ENCODE measurements at regions not wholly inside any gene's neighbourhood (a gene's known extent, or its start where the extent isn't known, plus 50 kb on each side); places are given as distances from the start of the nearest gene placed in this dataset.
A peak's percentile ranks its signal among the peaks of the same experiment; 100 is the strongest.

GRCh38 chr10:33547976-33548375, 213.5 kb upstream of the NRP1 start:
- no peak for DNase-seq (ENCODE audit: low spot score)

- no peak for DNase-seq (ENCODE audit: low spot score)
Measured at GRCh38 chr10:33546031-33546430, 211.6 kb upstream of the NRP1 start.

- no peak for DNase-seq (ENCODE audit: low spot score)
Measured at GRCh38 chr10:33542752-33543505, 208.5 kb upstream of the NRP1 start.

GRCh38 chr10:33539116-33539515, 204.6 kb upstream of the NRP1 start:
- no peak for DNase-seq (ENCODE audit: low spot score)

GRCh38 chr10:33537066-33537465, 202.6 kb upstream of the NRP1 start:
- DNase-seq (ENCODE audit: low spot score), result no peak

GRCh38 chr10:33536508-33536907, 202.0 kb upstream of the NRP1 start:
- DNase-seq (ENCODE audit: low spot score), result no peak

GRCh38 chr10:33535866-33536265, 201.4 kb upstream of the NRP1 start:
- DNase-seq (ENCODE audit: low spot score), result no peak

- no peak for DNase-seq (ENCODE audit: low spot score)
Measured at GRCh38 chr10:33534416-33534815, 199.9 kb upstream of the NRP1 start.

GRCh38 chr10:33533612-33534011, 199.1 kb upstream of the NRP1 start:
- DNase-seq (ENCODE audit: low spot score), result no peak

GRCh38 chr10:33532901-33533300, 198.4 kb upstream of the NRP1 start:
- no peak for DNase-seq (ENCODE audit: low spot score)

GRCh38 chr10:33529234-33529633, 194.8 kb upstream of the NRP1 start:
- DNase-seq (ENCODE audit: low spot score), result no peak

- DNase-seq (ENCODE audit: low spot score), result no peak
Measured at GRCh38 chr10:33524966-33525365, 190.5 kb upstream of the NRP1 start.

- DNase-seq (ENCODE audit: low spot score), result no peak
Measured at GRCh38 chr10:33524041-33524440, 189.6 kb upstream of the NRP1 start.

- DNase-seq (ENCODE audit: low spot score), result no peak
Measured at GRCh38 chr10:33523236-33523792, 188.8 kb upstream of the NRP1 start.

- no peak for DNase-seq (ENCODE audit: low spot score)
Measured at GRCh38 chr10:33521904-33522303, 187.4 kb upstream of the NRP1 start.

GRCh38 chr10:33521062-33521461, 186.6 kb upstream of the NRP1 start:
- DNase-seq (ENCODE audit: low spot score), result no peak

GRCh38 chr10:33520223-33520622, 185.8 kb upstream of the NRP1 start:
- no peak for DNase-seq (ENCODE audit: low spot score)

- no peak for DNase-seq (ENCODE audit: low spot score)
Measured at GRCh38 chr10:33519130-33519860, 184.8 kb upstream of the NRP1 start.

- no peak for DNase-seq (ENCODE audit: low spot score)
Measured at GRCh38 chr10:33510206-33510605, 175.7 kb upstream of the NRP1 start.

GRCh38 chr10:33509231-33509831, 174.9 kb upstream of the NRP1 start:
- peak; percentile 66 for DNase-seq (ENCODE audit: low spot score)

- no peak for DNase-seq (ENCODE audit: low spot score)
Measured at GRCh38 chr10:33507662-33508425, 173.4 kb upstream of the NRP1 start.

Measured in mucosa of gallbladder (tissue), 1 donor.